ENCODE measurements at regions not wholly inside any gene's neighbourhood (a gene's known extent, or its start where the extent isn't known, plus 50 kb on each side); places are given as distances from the start of the nearest gene placed in this dataset.

GRCh38 chr16:73846356-73846755 lies 450.3 kb upstream of the PSMD7 start:
- no peaks in the 10 kb centered on the region for H3K9me3 ChIP-seq (ENCODE audit: low read length)
- H3K4me3 ChIP-seq (ENCODE audit: low read depth, low read length, poor library complexity, severe bottlenecking): no peak overlapping the region
- no peaks in the 10 kb centered on the region for H4K20me1 ChIP-seq (ENCODE audit: insufficient read depth, low read length)
- H3K4me2 ChIP-seq (ENCODE audit: low read length): no peak overlapping the region
- intact Hi-C loops (cut with micrococcal nuclease; ENCODE audit: unreplicated experiment): no loop called here
- no peak overlapping the region for H3K27ac ChIP-seq (ENCODE audit: low read depth, low read length, poor library complexity, severe bottlenecking)
- H3K79me2 ChIP-seq (ENCODE audit: insufficient read depth, low read depth, low read length): no peaks in the 10 kb centered on the region
- BruUV-seq (replicated peaks): no TSS peak
- CTCF ChIA-PET (ENCODE audit: unreplicated experiment): interaction anchor here (1.2 kb wide), 1 partner anchor 122 kb away, joined by 3 read pairs; no protein-coding TSS in a partner anchor
- no peaks in the 10 kb centered on the region for H3K9me2 ChIP-seq (ENCODE audit: insufficient read depth, low read length)
- POLR2A ChIA-PET: no interaction called here
- H3K36me3 ChIP-seq (ENCODE audit: insufficient read depth, low read length): no peaks in the 10 kb centered on the region
- no peak for DNase-seq (ENCODE audit: low spot score)
- H3K4me1 ChIP-seq (ENCODE audit: insufficient read depth, low read length, poor library complexity, severe bottlenecking): no peaks in the 10 kb centered on the region
- H2AFZ ChIP-seq (ENCODE audit: low read length): no peak overlapping the region
- TF ChIP-seq EZH2phosphoT487 (IDR thresholded peaks at IDR 0.05; ENCODE audit: borderline replicate concordance, low read depth, low read length) (no peak), CTCF (conservative IDR thresholded peaks at IDR 0.05; ENCODE audit: low read length) (0 out of 2 replicates have a peak, but pooled peaks have one; percentile 10)

- CTCF ChIA-PET (ENCODE audit: unreplicated experiment): interaction anchor here (1.2 kb wide), 1 partner anchor 121 kb away, joined by 3 read pairs; no protein-coding TSS in a partner anchor
- no TSS peak for BruUV-seq (replicated peaks)
- TF ChIP-seq CTCF (conservative IDR thresholded peaks at IDR 0.05; ENCODE audit: low read length): no peak
- no peak for TF ChIP-seq EZH2phosphoT487 (IDR thresholded peaks at IDR 0.05; ENCODE audit: borderline replicate concordance, low read depth, low read length)
- Histone ChIP-seq H3K79me2 (ENCODE audit: insufficient read depth, low read depth, low read length) (no peaks in the 10 kb centered on the region), H3K9me2 (ENCODE audit: insufficient read depth, low read length) (no peaks in the 10 kb centered on the region), H4K20me1 (ENCODE audit: insufficient read depth, low read length) (no peaks in the 10 kb centered on the region), H3K36me3 (ENCODE audit: insufficient read depth, low read length) (no peaks in the 10 kb centered on the region), H3K4me2 (ENCODE audit: low read length) (no peak overlapping the region), H3K27ac (ENCODE audit: low read depth, low read length, poor library complexity, severe bottlenecking) (no peak overlapping the region), H2AFZ (ENCODE audit: low read length) (no peak overlapping the region), H3K9me3 (ENCODE audit: low read length) (no peaks in the 10 kb centered on the region), H3K4me1 (ENCODE audit: insufficient read depth, low read length, poor library complexity, severe bottlenecking) (no peaks in the 10 kb centered on the region), H3K4me3 (ENCODE audit: low read depth, low read length, poor library complexity, severe bottlenecking) (no peak overlapping the region)
- POLR2A ChIA-PET: no interaction called here
- DNase-seq (ENCODE audit: low spot score): no peak
- intact Hi-C loops (cut with micrococcal nuclease; ENCODE audit: unreplicated experiment): no loop called here
Observed at GRCh38 chr16:73846007-73846330, 450.6 kb upstream of the PSMD7 start.

DNA sequence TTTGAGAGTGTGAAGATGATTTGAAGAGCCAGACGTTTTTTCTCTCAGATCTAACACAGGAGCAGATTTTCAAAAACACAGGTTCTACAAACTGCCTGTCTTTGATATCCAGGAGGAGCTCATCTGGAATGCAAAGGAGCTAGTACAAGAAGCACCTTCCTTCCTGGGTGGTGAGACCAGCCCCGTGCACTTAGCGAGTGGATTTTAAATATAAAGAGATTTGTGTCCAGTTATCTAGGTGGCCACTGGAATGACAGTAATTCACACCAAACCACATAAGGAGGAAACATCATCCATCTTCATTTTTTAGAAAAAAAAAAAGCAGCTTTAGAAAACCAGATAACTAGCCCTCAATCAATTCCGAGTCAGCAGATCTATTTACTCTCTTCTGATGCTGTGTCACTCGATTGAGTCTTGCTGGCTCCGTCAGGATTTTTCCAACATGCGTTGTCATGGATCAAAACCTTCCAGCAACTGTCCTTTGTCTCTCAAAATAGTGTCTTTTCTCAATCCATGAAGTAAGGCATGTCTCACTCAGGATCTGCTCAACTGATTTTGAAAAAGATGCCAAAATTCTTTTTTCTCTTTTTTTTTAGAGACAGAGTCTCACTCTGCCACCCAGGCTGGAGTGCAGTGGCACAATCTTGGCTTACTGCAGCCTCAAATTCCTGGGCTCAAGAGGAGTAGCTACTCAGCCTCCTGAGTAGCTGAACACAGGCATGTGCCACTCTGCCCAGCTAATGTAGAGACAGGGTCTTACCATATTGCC lies 451.2 kb upstream of the PSMD7 start:
- no peak overlapping the region for H3K27ac ChIP-seq (ENCODE audit: low read depth, low read length, poor library complexity, severe bottlenecking)
- no peaks in the 10 kb centered on the region for H3K4me1 ChIP-seq (ENCODE audit: insufficient read depth, low read length, poor library complexity, severe bottlenecking)
- no peaks in the 10 kb centered on the region for H4K20me1 ChIP-seq (ENCODE audit: insufficient read depth, low read length)
- no peak overlapping the region for H2AFZ ChIP-seq (ENCODE audit: low read length)
- BruUV-seq (replicated peaks): no TSS peak
- H3K9me3 ChIP-seq (ENCODE audit: low read length): no peaks in the 10 kb centered on the region
- TF ChIP-seq CTCF (conservative IDR thresholded peaks at IDR 0.05; ENCODE audit: low read length): no peak
- TF ChIP-seq EZH2phosphoT487 (IDR thresholded peaks at IDR 0.05; ENCODE audit: borderline replicate concordance, low read depth, low read length): no peak
- intact Hi-C loops (cut with micrococcal nuclease; ENCODE audit: unreplicated experiment): no loop called here
- H3K79me2 ChIP-seq (ENCODE audit: insufficient read depth, low read depth, low read length): no peaks in the 10 kb centered on the region
- no peaks in the 10 kb centered on the region for H3K36me3 ChIP-seq (ENCODE audit: insufficient read depth, low read length)
- no peak overlapping the region for H3K4me3 ChIP-seq (ENCODE audit: low read depth, low read length, poor library complexity, severe bottlenecking)
- POLR2A ChIA-PET: no interaction called here
- no peaks in the 10 kb centered on the region for H3K9me2 ChIP-seq (ENCODE audit: insufficient read depth, low read length)
- no peak overlapping the region for H3K4me2 ChIP-seq (ENCODE audit: low read length)
- DNase-seq (ENCODE audit: low spot score): no peak
- CTCF ChIA-PET (ENCODE audit: unreplicated experiment): interaction anchor here (1.2 kb wide), 1 partner anchor 121 kb away, joined by 3 read pairs; no protein-coding TSS in a partner anchor

Data from OCI-LY7 (cell line).